NCI-H345 treated with DMSO at 0.1 percent for 48 hours (cell line): ENCODE measurements at regions not wholly inside any gene's neighbourhood (a gene's known extent, or its start where the extent isn't known, plus 50 kb on each side); places are given as distances from the start of the nearest gene placed in this dataset.
"Not testable (repeated sequence)": the region's sequence is repeated elsewhere in the genome, so short reads cannot be mapped to it uniquely, and the experiment has no call there.

Source experiments
- DNase-seq: peaks from one replicate; lab custom pipeline; 2025; ENCODE audit not compliant: unreplicated experiment; lab: John Stamatoyannopoulos, UW

DNA sequence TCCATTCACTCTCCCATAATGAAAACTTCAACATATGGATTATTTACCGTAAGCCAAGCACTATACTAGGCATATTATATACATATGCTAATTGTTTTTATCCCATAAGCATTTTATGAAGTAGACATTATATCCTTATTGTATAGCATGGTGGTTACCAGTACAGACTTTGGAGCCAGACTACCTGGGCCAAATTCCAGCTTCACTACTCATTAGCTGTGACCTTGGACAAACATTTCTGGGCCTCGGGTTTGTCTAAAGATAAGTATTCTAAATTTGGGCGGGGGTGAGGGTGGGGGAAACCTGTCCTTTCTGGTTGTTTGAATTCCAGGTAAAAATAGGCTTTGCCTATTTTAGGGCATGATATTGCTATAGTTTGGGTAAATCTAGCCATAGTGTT lies 66.5 kb upstream of the P2RY1 start:
- DNase-seq, result no peak

DNA sequence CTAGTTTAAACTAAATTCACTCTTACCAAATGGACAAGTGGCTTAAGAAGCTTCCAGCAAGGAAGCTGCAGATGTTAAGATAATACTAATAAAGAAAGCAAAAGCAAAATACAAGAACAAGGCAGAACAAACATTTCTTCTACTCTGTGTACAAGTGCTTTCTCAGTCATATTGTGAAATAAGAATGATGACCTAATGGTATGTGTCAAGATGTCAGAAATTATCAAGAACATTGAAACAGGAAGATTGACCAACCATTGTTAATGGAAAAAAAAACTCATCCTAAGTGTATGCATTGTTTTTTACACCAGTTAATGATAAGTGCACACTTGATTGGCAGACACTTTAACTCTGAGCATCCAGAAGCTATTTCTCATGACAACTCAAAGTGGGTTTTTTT lies 65.4 kb upstream of the P2RY1 start:
- no peak for DNase-seq

DNA sequence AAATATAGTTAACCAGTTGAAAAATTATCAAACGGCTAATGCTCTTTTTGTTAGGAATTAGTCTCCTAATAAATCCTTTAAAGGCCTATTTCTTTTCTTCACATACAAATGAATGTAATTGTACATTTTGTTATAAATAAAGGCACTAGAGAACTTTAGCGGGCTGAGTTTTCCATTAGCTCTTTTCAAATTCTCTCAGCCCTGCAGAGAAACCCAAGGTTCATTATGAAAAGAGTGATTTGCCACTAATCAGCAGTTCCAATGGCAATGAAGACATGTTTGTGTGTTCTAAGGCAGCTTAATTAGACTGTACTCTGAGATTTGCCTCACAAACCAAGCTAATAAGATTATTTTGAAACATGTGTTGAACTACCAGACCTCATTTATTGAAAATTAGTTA lies 64.6 kb upstream of the P2RY1 start:
- no peak for DNase-seq

DNA sequence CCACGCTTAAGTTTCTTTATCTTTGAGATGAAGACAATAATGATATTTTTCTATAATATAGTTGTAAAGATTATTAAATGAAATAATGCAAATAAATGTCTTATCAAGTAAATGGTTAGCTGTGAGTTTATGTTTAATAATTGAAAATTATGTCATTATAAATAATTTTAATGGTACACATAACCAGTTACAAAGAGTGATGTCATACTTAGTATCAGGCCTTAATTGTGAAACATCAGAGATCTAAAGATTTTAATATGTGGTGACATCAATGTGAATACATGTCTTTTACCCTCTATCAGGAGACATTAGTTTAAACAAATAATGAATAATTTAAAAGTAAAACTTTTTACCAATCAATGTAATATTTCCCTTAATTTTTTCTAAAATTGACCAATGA lies 63.8 kb upstream of the P2RY1 start:
- DNase-seq, result no peak

DNA sequence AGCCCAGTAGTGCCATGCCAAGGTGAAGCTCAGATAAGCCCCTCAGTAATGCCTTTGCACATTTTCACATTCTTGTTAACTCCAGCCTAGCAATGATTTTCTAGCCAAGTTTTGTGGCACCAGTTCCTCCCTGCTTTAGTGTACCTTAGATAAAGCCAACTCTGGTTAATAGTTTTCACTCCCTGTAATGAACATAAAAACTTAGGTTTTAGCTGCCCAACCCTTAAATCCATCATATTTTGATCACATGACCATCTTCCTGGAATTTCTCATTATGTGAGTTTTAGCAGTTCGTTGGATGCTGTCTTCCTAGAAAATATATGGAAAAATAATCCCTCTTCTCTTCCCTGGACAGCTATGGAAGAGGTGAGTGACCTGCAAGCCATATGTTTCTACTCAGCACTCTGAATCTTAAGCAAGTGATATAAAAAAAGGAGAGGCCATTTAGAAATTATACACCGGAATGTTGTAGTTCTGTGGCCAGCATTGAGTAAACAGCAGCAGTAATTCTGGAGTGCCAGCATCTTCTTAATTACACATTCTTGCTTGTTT lies 62.2 kb upstream of the P2RY1 start:
- no peak for DNase-seq

DNA sequence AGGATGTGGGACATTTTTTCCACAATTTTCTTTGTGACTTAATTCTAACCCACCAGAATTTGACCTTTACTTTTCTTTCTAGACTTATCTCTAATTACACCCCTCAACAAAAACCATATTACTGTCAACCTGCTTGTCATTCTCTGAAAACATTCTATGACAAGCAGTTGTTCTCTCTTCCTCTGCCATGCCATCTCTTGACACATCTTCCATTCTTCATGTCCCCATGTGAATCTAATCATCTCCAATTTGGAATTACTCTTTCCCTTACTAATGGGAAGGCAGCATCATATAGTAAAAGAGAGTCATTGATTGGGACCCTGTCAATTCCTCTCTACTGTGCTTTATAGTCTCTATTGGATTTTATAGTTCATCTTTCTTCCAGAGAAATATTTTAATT lies 61.3 kb upstream of the P2RY1 start:
- no peak for DNase-seq

DNA sequence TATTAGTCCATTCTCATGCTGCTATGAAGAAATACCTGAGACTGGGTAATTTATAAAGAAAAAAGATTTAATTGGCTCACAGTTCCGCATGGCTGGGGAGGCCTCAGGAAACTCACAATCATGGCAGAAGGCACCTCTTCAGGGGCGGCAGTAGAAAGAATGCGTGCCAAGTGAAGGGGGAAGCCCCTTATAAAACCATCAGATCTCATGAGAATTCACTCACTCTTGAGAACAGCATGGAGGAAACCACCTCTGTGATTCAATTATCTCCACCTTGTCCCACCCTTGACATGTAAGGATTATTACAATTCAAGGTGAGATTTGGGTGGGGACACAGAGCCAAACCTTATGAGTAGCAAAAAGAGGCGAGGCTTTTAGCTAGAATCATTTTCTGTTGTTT lies 60.7 kb upstream of the P2RY1 start:
- DNase-seq, result not testable (repeated sequence)

DNA sequence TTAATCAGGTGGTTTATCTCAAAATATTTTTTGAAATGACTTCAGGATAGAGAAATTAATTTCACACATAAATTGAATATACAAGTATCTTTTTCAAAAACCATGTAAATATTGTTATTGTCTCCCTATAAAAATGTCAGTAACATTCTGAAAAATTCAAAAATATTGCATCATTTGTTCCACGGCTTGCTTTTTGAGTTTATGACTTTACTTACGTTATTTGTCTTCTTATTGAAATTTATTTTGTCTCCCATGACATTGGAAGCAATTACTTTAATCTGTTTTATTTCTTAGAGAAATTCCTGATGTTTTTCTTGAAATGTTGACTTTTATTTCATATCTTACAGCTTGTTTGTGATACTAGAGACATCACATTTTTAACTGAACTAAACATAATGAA lies 56.9 kb upstream of the P2RY1 start:
- DNase-seq, result no peak

DNA sequence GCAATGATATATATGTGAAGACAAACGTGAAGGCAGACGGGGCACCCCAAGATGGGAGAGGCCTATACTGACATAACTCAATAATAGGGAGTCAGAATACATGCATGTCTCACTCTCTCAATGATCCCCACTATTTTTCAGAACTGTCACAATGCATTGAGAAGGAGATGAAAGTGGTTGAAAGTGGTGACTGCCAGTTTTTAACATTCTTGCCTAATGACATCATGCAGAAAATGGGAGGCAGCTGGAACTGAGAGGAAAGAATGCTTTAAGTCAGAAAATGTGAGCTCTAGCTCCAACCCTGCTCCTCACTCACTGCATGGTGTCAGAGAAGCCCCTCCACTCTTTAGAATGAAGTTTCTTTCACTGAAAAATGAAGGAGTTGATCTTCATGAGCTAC lies 55.3 kb upstream of the P2RY1 start:
- no peak for DNase-seq

DNA sequence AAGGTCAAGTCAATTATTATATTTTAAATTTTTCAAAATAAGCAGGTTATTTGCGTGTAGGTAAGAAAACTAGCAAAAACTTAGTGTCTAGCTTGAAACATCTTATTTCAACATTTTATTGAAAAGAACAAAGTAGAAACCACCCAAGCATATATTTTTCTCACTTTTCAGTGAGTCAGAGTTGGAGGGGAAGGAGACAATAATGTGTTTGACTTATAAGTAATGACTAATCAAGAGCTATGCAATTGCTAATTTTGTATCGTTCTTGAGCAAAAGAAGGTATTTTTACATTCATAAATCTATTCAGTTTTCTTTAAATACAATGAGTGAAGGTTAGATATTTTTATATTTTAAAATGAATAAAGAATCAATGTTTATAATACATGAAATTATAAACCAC lies 54.4 kb upstream of the P2RY1 start:
- no peak for DNase-seq

DNA sequence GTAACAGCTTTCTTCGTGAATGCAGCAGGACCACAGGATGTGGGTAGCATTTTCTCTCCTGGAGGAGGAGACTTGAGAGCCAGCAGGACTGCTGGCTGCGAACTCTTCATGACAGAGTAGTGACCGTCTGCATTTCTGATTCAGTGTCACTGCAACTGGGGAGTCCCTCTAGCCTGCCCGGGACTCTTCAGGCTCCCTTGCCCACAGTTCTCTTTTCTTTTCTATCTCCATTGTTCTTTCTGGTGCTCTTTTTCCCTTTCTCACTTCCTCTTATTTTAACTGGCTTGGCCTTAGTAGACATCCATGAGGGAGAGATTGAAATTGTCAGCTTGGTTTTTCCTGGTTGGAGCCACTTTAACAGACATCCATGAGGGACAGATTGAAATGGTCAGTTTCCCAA lies 49.9 kb upstream of the P2RY1 start:
- DNase-seq, result no peak
